GM19023 (cell line): ENCODE measurements at regions not wholly inside any gene's neighbourhood (a gene's known extent, or its start where the extent isn't known, plus 50 kb on each side); places are given as distances from the start of the nearest gene placed in this dataset.

Source experiments
- ATAC-seq: cut with Tn5 transposase; IDR thresholded peaks from one replicate; pipeline ENCODE4 v1.9.1; 2021; ENCODE audit warnings: mild to moderate bottlenecking, moderate library complexity; ENCODE audit not compliant: unreplicated experiment

DNA sequence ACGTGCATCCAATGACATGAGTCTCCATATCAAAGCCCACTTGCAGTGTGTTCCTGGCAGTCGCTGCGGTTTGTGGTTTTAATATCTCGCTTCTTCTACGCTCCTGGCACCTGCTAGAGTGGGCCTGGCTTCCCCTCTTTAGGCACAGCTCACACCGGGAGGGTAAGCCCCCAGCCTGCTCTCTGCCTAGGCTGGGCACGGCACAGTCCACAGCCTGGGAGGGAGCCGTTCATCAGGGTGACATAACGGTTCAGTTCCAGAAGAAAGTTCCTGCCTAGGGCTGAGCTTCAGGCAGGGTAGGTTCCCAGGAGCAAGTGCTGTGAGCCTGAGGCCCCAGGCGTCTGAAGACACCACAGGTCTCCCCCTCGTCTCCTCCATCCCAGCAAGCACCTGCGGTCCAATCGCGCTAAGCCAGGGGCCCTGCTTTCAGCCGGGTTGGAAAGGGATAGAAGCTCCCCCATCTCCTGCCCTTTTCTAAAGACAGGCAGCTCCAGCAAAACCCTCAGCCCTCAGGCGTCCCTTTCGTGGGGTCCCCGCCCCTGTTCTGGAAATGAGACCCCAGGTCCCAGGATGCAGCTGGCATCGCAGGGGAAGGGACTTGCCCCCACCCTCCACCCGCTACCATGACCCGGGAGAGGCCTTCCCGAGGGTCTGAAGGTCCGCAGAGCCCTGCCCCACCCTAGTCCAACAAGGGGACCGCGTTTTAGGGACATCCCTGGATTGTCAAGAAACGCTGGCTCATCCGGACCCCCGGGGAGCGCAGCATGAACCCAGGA, 121.6 kb upstream of the ZNF507 start:
- no peak for ATAC-seq

DNA sequence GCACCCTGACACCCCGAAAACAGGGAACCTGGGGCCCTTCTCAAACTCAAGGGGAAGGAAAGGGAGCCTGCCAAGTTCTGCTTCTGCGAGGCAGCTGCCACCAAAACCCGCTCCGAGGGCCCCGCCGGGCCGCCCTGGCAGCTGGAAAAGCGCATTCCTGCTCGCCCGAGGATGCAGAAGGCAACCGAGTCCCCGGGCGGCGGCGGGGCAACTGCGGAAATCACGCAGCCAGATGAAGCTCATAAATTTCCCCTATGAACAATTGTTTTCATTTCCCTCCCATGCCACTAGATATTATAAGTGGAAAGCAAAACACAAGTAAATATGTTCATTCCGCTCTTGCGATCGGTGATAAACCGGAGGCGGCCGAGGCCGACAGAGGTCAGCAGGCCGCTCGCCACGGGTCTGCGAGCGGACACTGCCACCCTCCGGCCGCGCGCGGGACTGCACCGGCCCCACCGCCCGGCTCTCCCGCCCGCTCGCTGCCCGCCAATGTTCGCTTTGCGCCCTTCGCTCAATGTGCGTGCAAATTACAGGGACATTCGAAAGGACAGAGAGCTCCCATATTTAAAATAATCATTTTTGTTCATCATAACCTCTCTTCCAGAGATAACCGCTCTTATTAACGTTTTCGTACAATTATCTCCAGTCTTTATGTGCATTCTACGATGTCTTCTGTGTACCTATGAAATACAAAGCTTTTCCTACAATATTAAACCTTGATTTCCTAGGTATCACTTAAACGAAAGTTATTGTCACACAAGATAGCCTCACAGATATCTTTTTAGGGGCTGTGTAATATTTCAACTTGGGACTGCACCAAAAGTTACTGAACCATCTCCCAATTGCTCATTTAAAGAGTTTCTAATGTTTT, 120.8 kb upstream of the ZNF507 start:
- peak; percentile 60 for ATAC-seq

DNA sequence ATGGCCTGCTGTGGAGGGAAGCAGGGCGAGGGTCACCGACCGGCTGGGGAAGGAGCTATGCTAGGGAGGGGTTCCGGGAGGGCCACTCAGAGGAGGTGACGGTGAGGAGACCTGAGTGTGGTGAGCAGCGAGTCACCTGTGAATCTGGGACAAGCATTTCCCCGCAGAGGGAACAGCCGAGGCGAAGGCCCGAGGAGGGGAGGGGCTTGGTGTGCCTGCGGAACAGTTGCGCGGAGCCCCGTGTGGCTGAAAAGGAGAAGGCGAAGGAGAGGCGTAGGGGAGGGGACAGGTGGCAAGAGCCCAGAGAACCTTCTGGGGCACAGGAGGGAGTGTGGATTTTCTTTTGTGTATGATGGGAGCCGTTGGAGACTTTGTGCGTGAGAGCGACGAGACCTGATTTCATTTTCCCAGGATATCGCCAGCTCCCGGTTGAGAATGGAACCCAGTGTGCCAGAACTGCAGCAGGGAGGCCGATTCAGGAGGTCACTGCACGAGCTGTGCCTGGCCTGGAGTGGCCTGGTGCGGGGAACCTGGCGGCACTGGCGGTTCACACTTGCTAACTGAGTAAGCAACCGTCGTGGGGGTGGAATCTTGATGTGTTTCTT, 117.7 kb upstream of the ZNF507 start:
- no peak for ATAC-seq

DNA sequence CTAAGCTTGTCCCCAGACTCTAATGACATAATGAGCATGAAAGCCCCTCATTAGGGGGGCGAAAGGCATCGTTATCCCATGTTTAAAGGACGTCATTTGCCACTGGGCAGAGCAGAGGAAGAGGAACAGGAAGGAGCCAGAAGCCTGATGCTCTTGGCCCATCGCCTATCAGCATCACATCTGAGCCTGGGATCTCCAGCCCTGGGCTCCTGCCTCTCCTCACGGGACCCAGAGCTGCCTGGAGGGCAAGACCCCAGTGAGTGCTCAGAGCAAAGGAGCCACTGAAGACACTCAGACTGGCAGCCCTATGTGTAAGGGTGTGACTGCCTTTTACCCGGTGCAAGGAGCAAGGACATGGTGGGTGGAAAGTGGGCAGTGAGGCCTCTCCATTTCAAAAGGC, 115.0 kb upstream of the ZNF507 start:
- ATAC-seq: no peak

DNA sequence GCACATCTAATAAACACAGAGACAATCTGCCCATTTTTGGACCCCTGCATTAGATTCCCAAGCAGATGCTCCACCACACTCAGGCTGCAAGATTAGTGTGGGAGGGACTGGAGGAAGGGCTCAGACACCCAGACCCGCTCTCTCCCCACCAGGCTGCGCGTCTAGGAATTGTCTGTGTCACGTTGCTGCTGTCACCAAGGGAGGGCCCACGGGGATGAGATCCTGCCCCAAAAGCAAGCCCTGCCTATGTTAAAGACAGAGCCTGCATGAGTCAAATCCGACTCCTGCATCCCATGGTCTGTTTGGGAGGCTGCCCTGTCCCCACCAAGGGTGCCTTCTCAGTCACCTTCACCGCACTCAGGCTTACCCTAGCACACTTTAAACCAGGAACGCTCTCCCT, 114.4 kb upstream of the ZNF507 start:
- no peak for ATAC-seq

DNA sequence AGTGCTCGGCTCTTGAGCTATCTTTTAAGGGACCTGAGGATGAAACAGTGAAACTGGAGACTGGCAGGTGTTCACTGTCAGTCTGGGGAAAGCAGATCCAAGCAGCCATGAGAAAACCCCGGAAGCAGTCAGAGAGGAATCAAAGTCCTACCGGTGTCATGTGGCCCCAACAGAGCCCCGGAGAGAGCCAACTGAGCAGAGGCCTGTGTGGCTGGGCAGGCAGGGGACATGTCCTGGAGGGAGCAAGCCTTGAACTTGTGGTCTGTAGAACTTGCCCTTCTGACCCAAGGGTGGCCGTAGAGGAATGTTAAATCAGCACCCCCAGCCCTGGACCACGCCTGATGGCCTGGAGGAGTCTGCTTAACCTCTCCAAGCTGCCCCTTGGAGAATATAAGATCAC, 113.7 kb upstream of the ZNF507 start:
- no peak for ATAC-seq

DNA sequence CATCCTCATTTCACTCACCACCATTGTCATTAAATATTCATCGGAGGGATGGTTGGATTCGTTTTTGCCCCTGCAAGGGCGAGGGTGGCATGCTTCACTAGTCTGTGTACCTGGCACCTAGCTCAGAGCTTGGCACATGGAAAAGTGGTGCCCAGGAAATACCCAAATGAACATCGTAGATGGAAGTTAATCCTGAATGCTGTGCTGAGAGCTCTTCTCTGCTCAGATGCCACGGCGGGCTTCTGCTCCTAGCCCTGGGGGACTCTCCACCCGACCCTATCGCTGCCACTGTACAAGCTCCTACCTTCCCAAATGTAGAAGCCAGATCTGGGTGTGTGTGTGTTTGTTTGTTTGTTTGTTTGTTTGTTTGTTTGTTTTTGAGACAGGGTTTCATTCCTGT, 113.0 kb upstream of the ZNF507 start:
- no peak for ATAC-seq

DNA sequence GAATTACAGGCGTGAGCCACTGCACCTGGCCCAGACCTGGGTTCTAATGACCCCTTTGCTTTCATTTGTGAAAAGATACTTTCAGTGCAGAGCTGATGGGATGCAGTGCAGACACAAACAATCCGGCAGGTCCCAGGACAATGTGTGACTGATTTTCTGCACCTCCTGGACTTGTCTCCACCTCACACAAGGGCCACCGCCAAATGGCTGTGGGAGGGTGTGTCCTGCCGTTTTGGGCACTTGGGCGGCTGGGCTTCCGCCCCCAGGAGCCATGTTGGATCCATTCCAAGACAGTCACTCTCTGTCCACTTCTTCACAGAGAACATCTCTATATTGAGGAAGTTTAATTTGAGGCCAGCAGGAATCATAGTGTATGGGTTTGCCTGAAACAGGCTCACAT, 112.3 kb upstream of the ZNF507 start:
- ATAC-seq: no peak

DNA sequence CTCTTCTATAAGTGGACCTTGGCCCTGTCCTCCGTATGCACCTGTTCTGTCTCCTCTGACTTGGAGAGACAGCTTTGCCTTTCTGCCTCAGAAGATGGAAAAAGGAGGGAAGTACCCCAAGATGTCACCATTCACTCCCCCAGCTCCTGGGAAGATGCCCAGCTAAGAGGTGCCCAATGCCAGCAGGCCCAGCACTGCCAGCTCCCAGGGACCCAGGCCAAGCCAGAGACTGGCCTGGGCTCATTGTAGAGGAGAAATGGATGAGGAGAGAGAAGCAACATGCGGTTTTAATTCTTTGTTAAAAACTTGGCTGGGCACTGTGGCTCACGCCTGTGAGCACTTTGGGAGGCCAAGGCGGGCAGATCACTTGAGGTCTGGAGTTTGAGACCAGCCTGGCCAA, 111.5 kb upstream of the ZNF507 start:
- no peak for ATAC-seq

DNA sequence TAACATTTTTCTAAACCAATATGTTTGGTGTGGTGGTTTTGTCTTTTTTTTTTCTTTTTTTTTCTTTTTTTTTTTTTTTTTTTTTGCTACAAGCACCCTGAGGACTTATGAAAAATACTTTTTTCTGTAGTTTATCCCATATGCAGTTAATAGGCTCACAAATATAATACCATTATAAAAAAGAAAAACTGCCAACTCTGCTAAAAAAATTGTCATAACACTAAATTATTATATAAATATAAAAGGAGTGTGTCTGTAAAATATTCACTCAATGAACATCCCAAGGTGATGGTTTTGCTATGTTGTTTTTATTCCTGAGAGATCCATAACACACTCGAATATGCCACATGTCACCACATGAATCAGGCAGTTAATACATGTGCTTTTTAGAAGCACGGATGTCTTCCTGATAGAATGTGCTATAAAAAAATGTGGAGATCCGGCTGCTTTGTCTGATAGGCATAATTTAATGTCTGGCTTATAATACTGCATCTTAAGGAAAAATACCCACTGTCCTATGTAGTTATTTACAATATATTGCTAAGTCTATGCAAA, 110.7 kb upstream of the ZNF507 start:
- ATAC-seq: no peak

DNA sequence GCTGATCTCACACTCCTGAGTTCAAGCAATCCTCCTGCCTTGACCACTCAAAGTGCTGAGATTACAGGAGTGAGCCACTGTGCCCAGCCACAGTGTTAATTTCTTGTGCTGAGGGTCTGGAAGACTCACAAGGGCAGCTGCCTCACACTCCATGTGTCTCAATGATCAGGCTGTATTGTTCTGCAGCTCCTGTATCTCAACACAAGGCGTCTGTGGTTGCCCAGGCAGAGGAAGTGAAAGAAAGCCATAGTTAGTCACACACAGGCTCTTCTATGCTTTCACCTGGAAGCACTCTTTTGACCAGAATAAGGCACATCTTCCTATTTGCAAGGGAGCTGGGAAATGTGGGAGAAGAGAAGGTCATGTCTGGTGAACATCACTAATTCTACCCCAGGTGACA, 107.3 kb upstream of the ZNF507 start:
- no peak for ATAC-seq

DNA sequence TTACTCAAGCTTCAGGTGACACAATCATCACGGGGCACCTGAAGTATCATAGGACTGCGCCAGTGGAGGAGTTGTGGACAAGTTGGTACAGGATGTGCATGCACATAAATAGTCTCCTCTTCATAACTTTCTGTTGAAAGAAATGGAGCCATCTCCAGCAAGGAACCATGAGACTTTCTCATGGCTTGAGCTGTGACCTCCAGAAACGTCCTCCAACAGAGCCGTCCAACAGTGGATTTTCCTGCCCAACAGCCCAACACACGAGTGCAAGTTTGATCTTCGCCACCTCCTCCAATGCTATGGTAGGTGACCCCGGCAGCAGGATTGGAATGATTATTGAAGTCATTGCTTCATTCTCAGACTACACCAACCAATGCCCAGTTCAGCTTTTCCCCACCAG, 105.1 kb upstream of the ZNF507 start:
- no peak for ATAC-seq

DNA sequence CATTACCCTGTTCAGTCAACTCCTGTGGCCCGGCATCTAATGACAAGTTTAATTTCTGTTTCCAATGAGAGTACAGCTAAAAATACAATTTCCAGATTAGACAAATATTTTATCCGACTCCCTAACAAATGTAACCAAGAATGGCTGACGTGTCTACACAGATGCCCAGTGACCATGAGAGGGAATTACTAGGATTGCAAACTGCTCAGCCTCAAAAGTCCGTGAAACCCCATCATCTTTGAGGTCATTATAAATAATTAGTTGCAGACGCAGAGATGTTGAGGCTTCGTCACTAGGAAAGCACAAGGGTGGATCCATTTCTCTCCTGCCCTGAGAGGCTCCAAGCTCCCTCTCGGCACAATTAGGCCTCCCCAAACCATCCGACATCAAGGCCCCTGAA, 104.1 kb upstream of the ZNF507 start:
- no peak for ATAC-seq

DNA sequence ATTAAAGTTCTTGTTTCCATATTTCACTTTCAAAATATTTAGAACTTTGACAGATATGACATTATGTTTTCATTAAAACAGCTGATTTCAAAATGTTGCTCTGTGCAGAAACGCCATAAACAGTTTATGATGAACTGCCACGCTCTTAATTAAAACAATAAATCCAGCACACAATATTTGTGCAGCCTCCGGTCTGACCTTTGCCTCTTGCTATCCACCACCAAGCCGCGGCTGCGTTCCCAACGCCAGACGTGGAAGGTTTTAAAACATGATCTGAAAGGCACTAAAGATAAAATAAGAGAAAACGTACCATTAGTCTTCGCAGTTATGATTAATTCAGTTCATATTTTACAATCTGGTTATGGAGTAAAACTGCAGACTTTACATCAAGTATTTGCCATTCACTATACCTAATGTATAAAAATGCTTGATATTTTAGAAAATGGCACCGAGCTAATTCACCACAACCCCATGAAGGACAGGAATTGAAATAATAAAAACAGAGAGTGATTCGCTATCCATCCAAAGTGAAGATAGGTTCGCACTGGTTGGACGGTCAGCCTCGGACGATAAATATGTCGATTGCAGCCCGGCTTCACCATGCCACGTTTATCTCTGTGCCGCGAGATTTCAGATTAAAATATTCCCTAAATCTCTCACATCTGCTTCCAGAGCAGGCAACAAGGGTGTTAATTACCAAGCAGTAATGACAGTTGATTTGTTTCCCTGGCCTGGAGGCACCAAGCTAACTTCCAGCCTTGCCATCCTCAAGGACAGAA, 103.3 kb upstream of the ZNF507 start:
- ATAC-seq: no peak

DNA sequence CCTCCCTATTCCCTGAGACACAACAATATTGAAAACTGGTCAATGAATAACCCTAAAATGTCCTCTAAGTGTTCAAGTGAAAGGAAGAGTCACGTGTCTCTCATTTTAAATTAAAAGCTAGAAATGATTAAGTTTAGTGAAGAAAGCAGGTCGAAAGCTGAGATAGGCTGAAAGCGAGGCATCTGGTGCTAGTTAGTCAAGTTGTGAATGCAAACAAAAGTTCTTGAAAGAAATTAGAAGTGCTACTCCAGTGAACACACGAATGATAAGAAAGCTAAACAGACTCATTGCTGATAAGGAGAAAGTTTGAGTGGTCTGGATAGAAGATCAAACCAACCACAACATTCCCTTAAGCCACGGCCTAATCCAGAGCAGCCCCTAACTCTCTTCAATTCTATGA, 99.4 kb upstream of the ZNF507 start:
- no peak for ATAC-seq

DNA sequence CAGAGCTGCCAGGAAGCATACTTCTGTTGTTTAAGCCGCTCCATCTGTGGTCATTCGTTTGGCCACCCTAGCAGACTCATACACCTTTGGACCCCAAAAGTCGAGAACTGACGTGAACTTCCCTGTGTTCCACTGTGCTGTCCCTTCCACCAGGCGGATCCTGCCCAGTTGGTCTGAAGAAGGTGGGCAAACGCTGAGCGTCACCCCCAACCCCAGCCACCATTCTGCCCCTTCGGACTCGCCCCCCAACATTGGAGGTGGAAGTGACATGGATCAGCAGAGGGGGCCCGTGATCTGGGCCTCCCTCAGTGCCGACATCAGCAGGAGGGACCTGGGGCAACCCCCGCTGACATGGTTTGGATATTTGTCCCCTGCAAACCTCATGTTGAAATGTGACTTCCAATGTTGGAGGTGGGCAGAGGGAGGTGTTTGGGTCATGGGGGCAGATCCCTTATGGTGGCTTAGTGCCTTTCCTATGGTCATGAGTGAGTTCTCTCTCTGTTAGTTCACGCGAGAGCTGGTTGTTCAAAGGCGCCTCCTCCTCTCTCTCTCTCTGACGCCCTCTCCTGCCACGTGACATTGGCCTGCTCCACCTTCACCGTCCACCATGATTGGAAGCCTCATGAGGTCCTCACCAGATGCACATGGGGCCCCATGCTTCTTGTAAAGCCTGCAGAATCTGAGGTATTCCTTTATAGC, 93.6 kb upstream of the ZNF507 start:
- ATAC-seq: no peak

DNA sequence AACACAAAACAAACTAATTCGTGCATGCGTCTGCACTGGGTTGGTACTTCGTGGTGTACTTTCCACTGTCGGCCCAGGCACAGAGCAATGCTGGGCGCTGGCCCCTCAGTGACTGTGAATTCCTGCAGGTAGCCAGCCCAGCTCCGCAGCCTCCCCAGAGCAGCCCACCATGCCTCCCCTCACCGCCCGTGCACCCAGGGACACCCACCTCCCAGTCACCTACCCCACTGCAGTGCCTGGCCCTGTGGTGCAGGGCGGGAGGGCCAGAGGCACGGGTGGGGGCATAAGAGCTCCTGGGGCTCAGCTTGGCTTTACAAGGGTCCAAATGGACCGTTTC, 93.1 kb upstream of the ZNF507 start:
- no peak for ATAC-seq

DNA sequence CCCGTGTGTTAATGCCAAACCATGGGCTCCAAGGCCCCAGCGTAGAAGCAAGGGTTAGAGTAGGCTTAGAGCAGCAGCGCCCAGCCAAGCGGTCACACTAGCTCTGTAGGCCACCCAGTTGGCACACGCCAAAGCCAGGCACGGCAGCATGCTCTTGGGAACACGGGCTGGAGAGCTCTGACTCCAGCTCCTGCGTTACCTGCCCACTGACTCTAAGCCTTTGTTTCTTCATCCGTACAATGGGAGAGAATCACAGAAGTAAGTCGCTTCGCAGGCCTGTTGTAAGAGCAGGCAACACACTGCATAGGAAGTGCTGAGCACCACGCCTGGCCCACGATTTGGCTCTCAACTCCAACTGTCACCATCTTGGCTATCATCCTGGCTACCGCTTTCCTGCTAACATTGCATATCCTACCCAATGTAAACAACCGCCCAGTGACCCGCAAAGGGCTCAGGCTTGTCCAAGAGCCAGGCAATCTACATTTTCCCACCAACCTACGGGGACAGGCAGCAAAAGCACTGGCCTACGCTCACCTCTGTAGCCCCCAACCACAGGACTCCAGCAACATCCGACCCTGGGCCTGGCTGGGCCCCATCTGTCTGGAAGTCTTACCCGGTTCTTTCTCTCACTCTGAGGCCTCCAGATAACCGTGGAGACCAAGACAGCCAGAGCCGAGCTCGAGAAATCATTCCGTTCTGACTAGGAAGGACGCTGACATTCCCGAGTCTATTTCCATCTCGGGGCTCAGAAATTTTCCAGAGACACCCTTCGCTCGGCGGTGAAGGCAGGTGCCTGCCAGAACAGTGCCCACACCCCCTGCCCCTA, 91.5 kb upstream of the ZNF507 start:
- ATAC-seq: no peak

DNA sequence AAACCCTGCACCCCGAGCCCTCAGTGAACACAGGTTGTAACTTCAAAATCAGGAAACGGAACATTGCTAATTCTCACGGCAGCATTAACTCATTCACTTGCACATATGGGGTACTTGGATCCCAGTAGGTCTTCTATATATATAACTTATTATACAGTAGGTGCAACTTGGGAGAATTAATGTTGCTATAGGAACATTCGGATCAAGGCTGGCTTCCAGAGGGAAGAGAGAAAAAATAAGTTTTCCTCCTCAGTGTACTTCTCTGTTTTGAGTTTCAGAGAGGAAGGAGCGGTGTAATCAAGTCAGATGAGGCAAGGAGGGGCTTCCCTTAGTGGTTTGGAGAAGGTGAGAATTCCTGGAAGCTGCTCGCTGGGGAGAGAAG, 90.9 kb upstream of the ZNF507 start:
- no peak for ATAC-seq
